HG03103 (cell line): ENCODE measurements at regions not wholly inside any gene's neighbourhood (a gene's known extent, or its start where the extent isn't known, plus 50 kb on each side); places are given as distances from the start of the nearest gene placed in this dataset.
"Not testable (repeated sequence)": the region's sequence is repeated elsewhere in the genome, so short reads cannot be mapped to it uniquely, and the experiment has no call there.

Experiments used
- ATAC-seq: cut with Tn5 transposase; IDR thresholded peaks from one replicate; pipeline ENCODE4 v1.9.1; 2021; ENCODE audit warnings: low read depth; ENCODE audit not compliant: unreplicated experiment

DNA sequence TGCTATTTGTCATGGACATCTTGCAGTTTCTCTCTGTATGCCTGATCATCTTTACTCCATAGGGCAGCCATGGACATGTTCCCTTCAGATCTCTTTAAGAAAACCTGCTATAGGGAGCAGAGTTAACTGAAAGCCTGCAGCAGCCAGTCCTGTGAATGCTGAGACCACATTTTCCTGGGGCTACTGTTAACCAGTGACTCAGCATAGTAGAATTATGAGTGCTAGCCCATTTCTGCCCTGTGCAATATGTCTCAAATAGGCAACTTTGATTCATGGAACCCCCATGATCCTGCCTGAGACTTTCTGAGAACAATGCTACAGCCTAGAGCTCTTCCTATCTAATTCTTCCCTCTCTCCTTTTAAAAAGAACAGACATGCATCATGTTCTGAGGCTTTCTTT, 624.2 kb downstream of the CHSY3 start:
- no peak for ATAC-seq

DNA sequence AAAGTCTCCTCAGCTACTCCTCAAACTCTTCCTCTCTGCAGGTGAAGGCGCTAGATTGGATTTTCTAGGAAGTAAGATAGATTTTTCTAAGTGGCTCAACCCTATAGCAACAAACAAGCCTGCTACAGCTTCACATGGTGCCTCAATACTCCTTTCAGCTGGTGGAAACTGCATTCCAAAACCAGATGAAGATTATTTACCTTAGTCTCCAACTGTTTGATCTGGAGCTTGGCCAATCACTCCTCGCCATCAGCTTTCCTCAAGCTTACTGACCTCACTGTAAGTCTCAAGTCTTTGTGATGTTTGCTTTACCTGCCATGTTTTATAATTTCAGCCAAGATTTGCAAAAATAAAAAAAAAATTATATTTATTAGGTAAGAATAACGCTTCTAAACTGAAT, 622.4 kb downstream of the CHSY3 start:
- no peak for ATAC-seq

DNA sequence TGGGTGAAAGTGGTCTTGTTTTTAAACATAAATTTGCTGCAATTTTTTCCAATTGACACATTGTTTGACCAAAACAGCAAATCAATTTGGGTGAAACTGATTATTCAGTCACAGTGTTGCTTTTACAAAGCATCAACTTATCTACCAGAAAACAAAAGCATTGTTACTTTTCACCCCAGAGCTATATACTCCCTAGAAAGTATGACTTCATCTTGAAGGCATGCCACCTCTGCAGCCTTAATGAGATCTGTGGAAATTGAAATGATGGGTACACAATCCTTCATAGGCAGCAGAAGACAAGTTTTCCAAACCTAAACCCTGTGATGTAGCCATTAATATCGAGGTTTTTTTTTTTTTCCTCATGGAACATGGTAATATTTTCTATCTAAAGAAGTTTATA, 615.9 kb downstream of the CHSY3 start:
- ATAC-seq: no peak

DNA sequence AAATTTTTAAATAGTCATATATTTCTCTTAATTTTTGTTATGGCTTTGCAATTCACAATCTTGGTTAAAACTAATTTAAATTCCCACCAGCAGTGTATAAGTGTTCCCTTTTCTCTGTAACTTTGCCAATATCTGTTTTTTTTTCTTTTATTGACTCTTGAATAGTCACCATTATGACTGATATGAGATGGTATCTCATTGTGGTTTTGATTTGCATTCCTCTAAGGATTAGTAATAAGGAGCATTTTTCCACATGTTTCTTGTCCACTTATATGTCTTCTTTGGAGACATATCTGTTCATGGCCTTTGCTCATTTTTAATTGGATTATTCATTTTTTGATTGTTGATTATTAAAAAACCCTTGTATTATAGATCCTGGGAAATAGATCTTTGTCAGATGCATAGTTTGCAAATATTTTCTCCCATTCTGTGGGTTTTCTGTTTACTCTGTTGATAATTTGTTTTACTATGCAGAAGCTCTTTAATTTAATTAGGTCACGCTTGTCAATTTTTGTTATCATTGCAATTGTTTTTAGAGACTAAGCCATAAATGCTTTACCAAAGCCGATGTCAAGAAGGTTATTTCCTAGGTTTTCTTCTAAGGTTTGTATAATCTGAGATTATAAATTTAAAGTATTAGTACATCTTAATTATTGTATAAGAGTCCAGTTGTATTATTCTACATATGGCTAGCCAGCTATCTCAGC, 610.9 kb downstream of the CHSY3 start:
- ATAC-seq: no peak

DNA sequence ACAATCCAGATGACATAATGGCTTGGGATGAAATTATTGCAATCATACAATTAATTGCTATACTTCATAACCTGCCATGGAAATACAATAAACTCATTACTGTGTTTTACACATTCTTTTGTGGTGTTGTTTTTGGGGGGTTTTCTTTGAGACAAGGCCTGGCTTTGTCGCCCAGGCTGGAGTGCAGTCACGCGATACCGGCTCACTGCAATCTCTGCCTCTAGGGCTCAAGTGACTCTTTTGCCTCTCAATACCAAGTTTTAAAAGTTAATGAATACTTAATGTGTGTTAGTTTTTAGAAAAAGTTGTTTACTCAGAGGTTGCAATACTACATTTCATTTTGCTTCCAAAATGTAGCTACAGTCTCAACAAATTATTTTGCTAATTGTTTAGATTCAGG, 598.4 kb downstream of the CHSY3 start:
- ATAC-seq: no peak

DNA sequence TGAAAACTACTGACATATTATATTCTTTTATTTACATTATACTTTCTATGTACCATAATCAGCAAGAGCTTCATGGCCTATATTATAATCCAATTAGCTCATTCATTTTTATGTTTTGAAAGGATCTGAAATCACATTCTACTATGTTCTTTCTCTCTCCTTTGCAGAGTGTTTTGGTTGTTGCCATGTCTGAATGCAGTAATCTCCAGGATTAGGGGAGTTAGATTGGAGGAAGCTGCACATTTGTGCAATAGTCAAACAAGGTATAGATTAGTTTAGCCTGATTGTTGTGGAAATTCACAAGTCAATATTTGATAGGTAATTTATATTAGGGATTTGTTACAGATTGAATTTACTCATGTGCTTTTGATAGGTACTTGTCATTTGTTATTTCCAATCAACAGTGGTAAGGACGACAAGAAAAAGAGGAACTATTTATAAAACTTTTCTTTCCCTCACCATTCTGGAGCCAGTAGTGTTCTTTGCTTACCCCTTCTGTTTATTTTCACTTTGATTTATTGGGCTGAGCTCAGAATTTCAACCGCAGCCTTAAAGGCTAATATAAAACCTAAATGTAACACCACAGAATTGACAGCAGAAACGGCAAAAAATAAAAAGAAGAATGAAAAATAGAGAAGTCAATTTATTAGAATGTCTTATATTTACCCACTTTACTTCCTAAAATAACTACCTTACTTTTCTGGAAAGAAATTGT, 597.0 kb downstream of the CHSY3 start:
- ATAC-seq: no peak

DNA sequence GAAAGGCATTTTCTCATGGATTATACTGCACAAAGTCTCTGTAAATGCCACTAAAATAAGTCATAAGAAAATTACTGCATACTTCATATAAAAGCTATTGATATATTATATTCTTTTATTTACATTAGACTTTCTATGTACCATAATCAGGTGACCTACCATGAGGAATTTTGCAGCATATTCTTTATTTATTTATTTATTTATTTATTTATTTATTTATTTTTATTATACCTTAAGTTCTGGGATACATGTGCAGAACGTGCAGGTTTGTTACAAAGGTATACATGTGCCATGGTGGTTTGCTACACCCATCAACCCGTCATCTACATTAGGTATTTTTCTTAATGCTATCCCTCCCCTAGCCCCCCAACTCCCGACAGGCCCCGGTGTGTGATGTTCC, 596.2 kb downstream of the CHSY3 start:
- ATAC-seq: not testable (repeated sequence)

DNA sequence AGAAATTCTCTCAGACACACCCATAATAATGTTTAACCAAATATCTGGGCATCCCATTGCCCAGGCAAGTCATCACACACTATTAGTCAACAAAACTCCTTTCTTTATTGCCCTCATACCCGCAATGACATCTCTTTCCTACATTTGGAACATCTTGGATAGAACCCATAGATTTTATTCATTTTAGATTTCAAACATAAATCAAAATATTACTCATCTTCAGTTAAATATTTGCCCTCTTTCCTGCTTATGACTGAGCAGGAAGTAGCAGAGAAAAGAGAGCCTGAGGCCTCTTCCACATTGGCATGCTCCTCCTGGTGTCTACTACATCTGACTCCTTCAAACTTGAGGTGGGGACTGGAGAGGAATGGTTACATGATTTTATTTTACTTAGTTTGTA, 592.0 kb downstream of the CHSY3 start:
- ATAC-seq: no peak

DNA sequence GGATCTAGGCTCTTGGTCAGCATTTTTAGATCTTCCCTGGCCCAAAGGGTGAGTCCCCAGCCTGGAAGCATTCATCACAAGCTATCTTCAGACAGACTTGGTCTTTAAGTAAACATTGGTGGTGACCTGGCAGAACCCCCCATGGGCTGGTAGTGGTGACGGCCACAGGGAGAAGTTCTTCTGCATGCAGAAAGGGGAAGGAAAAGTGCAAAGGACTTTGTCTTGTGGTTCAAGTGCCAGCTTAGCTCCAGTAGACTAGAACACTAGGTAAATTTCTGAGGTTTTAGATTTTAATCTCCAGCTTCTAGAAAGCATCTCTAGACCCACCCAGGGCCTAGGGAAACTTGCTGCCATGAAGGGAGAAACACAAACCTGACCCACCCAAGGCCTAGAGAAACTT, 584.0 kb downstream of the CHSY3 start:
- ATAC-seq: no peak

DNA sequence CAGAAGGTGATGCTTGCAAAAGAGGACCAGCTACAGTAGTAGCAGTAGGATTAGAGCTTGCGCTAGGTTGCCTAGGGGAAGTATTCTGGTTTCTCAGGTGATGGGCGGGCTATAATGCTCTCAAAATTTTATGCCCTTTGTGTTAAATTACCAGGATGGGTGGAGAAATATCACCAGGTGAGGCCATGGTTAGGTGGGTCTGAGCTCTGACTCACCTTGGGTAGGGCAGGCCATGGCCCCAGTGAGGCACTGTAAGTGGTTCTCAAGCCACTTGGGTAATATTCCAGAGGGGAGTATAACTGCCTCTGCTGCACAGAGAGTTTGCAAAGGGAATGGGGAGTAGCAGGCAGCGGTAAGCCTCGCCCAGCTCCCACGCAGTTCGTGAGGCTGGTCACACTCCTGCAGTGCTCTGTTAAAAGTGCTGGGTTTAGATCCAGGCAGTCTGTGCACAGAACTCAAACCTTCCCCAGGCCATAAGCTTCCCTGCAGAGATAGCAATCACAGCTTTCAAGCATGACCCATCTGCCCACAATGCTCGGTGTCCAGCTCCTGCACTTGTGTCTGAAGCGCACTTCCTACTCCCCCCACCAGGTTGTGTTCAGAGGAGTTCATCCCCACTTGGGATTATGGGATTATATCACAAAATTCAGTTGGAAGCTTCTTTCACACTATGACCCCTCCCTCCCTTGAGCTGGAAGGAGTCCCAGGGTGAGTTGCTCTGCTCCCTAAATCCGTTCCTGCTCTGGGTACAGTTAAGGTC, 575.0 kb downstream of the CHSY3 start:
- ATAC-seq: no peak

DNA sequence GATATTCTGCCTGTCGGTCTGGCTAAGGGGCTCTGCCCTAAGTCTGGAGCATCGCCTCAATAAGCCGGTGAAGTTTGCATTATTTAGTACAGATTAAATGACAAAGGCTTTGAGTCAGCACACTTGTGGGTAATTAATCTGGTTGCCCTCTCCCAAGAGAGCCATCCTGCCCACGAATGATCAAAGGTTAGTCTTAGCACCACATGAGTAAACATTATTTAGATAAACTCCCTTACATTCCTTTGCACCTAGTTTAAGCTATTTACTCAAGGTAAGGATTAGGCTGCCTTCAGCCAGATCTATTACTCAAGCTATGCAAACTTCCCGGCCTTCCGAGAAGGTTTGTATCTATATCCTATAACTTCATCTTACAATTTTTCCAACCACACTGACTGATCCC, 572.1 kb downstream of the CHSY3 start:
- no peak for ATAC-seq

DNA sequence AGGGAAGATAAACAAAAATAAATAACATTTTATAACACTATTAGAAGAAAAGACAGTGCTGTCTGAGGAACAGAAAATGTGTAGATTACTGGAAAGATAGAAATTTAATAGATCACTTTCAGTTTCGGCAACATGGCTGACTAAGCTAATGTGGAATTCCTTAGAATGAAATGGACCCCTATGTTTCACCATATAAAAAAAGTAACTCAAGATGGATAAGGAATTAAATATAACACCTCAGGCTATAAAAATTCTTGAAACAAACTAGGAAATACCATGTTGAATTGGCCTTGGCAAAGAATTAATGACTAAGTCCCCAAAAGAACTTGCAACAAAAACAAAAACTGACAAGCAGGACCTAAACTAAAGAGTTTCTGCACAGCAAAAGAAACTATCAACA, 558.3 kb downstream of the CHSY3 start:
- ATAC-seq: no peak

DNA sequence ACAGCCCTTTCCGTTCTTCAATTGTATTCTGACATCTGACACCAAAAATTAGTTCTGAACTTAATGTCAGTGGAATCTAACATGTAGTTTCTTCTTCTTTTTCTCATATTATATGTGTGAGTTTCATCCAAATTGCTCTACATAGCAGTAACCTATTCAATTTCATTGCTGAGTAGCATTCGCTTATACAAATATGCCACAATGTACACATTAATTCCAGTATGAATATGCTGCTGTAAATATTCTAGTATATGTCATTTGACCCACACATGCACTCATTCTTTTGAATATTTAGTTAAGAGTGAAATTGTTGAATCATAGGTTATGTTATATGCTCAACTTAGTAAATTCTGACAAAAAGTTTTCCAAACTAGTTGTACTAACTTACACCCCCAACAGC, 550.9 kb downstream of the CHSY3 start:
- ATAC-seq: no peak

DNA sequence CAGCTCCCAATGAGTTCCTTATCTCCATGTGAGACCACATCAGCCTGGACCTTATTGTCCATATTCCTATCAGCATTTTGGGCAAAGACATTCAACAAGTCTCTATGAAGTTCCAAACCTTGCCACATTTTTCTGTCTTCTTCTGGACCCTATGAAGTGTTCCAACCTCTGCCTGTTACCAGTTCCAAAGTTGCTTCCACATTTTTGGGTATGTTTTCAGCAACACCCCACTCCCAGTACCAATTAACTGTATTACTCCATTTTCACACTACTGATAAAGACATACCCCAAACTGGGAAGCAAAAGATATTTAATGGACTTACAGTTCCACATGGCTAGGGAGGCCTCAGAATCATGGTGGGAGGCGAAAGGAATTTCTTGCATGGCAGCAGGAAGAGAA, 548.5 kb downstream of the CHSY3 start:
- no peak for ATAC-seq

DNA sequence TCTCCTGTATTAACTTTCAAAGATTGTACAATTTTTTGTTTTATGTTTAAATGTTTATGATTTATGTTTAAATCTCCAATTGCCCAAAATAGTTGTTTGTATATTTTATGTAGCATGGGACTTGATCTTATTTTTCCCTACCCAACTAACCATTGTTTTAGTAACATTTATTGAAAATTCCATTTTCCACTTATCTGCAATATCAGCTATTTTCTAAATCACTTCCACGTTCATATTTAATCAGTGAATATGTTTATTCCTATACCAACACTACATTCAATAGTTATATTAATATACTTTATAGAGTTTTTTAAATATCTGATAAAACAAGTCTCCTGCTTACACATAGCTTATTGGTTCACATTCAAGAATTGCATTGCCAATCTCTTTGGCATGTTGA, 532.2 kb downstream of the CHSY3 start:
- no peak for ATAC-seq

DNA sequence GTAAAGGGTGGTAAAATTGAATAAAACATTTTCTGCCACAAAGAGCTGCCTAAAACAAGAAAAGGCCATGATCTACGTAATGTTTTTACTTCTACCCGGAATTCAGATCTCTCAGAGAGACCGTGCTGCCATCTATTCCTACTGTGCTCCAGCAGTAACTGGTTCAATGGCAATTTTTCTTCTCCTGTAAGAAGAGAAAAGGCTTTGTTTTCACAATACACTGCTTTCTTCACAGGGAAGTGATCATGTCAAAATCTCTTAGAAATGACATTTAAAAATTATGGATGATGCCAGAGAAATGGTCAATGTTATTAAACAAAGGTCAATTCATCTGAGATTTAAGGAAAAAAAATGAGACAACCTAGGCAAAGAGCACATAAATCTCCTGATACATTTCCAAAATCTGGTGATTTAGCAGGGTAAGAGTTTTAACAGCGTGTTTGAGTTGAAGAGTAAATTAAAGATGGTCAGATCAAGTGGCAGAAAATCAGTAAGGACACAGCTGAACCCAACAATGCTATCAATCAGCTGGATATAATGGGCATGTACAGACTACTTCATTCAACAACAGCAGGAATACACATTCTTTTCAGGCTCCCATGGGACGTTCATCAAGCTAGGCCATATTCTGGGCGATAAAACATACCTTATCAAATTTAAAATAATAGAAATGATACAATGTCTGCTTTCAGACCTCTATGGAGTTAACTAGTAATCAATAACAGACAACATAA, 523.1 kb downstream of the CHSY3 start:
- ATAC-seq: no peak

DNA sequence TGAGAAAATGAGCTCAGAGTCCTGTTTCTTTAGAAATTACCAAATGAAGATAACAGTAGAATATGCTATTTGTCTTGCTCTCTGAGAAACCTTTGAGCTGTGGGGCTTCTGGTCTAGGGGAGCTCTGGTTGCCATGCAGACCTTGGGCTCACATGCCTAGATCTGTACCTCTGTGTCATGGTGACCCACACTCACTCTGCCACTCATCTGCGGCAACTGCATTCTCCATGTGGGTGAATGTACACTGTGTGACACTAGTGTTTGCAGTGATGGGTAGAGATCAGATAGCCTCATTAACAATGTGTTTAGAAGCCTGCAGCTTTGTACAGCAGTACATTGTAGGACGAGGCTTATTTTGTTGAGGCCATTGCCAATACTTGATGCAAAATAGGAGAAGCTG, 521.2 kb downstream of the CHSY3 start:
- no peak for ATAC-seq

DNA sequence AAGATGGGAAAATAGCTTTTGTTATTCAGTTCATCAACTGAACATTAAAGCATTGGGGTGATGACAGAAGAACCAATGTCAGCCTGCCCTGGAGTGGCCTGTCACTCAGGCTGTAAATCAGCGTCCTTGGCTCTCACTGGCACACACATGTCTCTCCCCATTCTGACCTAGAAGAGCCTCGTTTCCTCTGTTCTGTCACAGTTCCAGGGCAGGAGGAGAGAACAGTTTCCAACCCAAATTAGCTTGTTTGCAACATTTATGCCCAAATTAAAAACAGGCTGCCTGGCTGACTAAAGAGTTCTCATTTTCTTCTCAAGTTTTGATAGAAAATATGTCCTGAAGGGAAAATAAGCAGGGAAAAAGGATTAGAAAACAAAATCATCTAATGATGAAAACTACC, 520.1 kb downstream of the CHSY3 start:
- ATAC-seq: no peak

DNA sequence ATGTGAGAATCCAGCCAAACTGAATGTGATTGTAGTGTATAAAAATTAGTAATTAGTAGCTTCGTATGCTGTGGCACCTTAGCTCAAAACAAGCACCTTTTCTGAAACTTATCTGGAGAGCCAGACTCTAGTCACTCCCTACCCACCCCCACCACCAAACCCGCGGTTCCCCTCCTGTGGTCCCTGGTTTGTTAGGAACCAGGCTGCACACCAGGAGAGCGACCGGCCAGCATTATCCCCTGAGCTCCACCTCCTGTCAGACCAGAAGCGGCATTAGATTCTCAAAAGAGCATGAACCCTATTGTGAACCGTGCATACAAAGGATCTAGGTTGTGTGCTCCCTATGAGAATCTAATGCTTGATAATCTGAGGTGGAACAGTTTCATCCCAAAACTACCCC, 498.6 kb downstream of the CHSY3 start:
- no peak for ATAC-seq

DNA sequence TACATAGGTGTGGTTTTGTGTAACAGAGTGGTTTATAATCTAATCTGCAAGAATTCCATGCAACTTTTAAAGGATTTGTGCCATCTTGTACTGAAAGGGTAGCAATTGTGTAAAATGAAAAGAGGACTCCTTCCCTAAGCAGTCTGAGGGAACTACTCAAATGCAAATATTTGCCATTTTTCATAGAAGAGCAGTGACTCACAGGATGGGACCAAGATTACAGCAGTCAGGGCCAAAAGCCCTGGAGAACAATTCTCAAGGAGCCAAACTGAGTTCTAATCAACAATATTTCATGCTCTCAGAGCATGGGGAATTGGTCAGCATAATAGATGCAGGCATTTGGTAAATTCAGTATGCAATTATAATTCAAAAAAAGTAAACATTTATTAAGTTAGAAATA, 495.8 kb downstream of the CHSY3 start:
- ATAC-seq: no peak

DNA sequence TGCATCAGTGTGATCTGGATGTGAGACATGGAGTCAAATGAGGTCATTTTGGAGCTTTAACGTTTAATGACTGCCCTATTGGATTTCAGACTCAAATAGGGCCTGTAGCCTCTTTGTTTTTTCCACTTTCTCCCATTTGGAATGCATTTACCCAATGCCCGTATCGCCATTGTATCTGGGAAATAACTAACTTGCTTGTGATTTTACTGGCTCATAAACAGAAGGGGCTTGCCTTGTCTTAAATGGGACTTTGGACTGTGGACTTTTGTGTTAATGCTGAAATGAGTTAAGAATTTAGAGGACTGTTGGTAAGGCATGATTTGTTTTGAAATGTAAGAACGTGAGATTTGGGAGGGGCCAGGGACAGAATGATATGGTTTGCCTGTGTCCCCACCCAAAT, 494.6 kb downstream of the CHSY3 start:
- no peak for ATAC-seq
